Heart left ventricle (tissue), 16 donors: ENCODE measurements at regions not wholly inside any gene's neighbourhood (a gene's known extent, or its start where the extent isn't known, plus 50 kb on each side); places are given as distances from the start of the nearest gene placed in this dataset.

Source experiments
- ATAC-seq, 4 donors: fragments of 200-7000 bp; cut with Tn5 transposase; one replicate each; pipeline ENCODE4 v1.9.1; 2020 to 2022; ENCODE audit warnings: moderate library complexity in 4 of 4, mild to moderate bottlenecking in 3 of 4, moderate number of reproducible peaks in 1 of 4
- DNase-seq, 5 donors: peaks; one replicate each; pipeline ENCODE4 v3.0.0-alpha.2; 2020
- H3K27ac ChIP-seq, 12 donors: fragments of 200-600 bp; sonication (generic) in 4 of 12; one replicate each; pipeline versions ENCODE4 v1.5.0 to v1.8.0; 2016 to 2022; ENCODE audit warnings: mild to moderate bottlenecking in 2 of 12
- H3K27me3 ChIP-seq, 9 donors: fragments of 200-600 bp; sonication (generic) in 2 of 9; one replicate each; pipeline versions ENCODE4 v1.5.1 to v1.8.0; 2016 to 2022; ENCODE audit warnings: mild to moderate bottlenecking in 3 of 9
- H3K36me3 ChIP-seq, 9 donors: fragments of 200-600 bp; sonication (generic) in 2 of 9; one replicate each; pipeline versions ENCODE4 v1.5.0 to v1.8.0; 2018 to 2022; ENCODE audit warnings: mild to moderate bottlenecking in 2 of 9
- H3K4me1 ChIP-seq, 12 donors: fragments of 200-600 bp; sonication (generic) in 4 of 12; one replicate each; pipeline versions ENCODE4 v1.5.0 to v1.8.0; 2016 to 2022; ENCODE audit warnings: mild to moderate bottlenecking in 3 of 12
- H3K4me3 ChIP-seq, 12 donors: fragments of 200-600 bp; sonication (generic) in 4 of 12; one replicate each; pipeline versions ENCODE4 v1.5.0 to v1.8.0; 2017 to 2022; ENCODE audit warnings: mild to moderate bottlenecking in 9 of 12, moderate library complexity in 4 of 12
- H3K9me3 ChIP-seq, 12 donors: fragments of 200-600 bp; sonication (generic) in 4 of 12; one replicate each; pipeline versions ENCODE4 v1.5.0 to v1.8.0; 2016 to 2022; ENCODE audit warnings: mild to moderate bottlenecking in 1 of 12
- CTCF ChIP-seq, 12 donors: fragments of 200-600 bp; sonication (generic) in 4 of 12; IDR thresholded peaks; one replicate each; pipeline versions ENCODE4 v1.5.0 to v1.8.0; 2018 to 2022; ENCODE audit warnings: antibody characterized with exemption in 12 of 12, mild to moderate bottlenecking in 5 of 12
- POLR2A ChIP-seq, 2 donors: fragments of 450-650 bp; IDR thresholded peaks; one replicate each; pipeline ENCODE4 v1.6.1; 2017; ENCODE audit warnings: antibody characterized with exemption in 2 of 2, mild to moderate bottlenecking in 2 of 2, moderate library complexity in 2 of 2
- WGBS, 4 donors: extraction: QIAGEN DNeasy Blood & Tissue Kit in 2 of 4; methylation state at CpG; one replicate each; pipeline versions ENCODE4 v1.1.5 to v1.1.7; 2013 to 2018; 5-methylcytosine and 5-hydroxymethylcytosine counted together
- intact Hi-C, 10 donors: fragments of 100-400 bp; cut with DNase I; formaldehyde crosslinking; loops; one replicate each; pipeline versions ENCODE4 v1.11.1 to v1.14.2; 2022
- donor health status: ischemic (EF 13 %, LVEDD 7.1; RV severe dilation, severe dysfunction).
- donor health status: healthy with polysubstance abuse.
- donor health status: DM: no; HTN: yes; CAD: no.
- donor health status: DM: no; HTN: no; CAD: no.
- donor health status: ischemic (EF 25% LVEDD 6.9; RV normal size, moderate dysfunction).
- donor health status: ischemic (EF 25% LVEDD 5.7; RV mildly dilated, moderate dysfunction).
- donor health status: healthy.
- donor health status: DM: yes; HTN: yes; CAD: no.
- donor health status: ischemic (EF 35%, LVEDD 5.7; RV mildly dilated, moderate dysfunction).
- donor health status: nonischemic (EF 11% LVEDD 7.7; RV severe dilation, severe dysfunction).
- donor health status: DM: yes; HTN: yes; CAD: no.
- donor health status: PGD.
- donor health status: ischemic (EF 29% LVEDD 5.4; RV normal size, mild dysfunction).
- donor health status: nonischemic (EF 23%, LVEDD 6.1; RV moderate dilation, normal function).

GRCh38 chr13:19057588-19058340 is 123.9 kb downstream of the TUBA3C start:
- Histone ChIP-seq H3K9me3 (peaks cover 0 to 4% (median 0%) of the 10 kb centered on the region in 12 donors), H3K27ac (no peak overlapping the region), H3K27me3 (no peaks in the 10 kb centered on the region), H3K36me3 (no peaks in the 10 kb centered on the region), H3K4me1 (no peaks in the 10 kb centered on the region), H3K4me3 (no peak overlapping the region)
- intact Hi-C loops, result no loop called here
- TF ChIP-seq POLR2A (IDR thresholded peaks at IDR 0.05) (no peak), CTCF (IDR thresholded peaks at IDR 0.05) (no peak)
- ATAC-seq (no peak), DNase-seq (no peak)
- 74 to 86% (median 82%) methylated on average over 7 to 10 of the region's 10 CpGs for WGBS, 4 donors

DNA sequence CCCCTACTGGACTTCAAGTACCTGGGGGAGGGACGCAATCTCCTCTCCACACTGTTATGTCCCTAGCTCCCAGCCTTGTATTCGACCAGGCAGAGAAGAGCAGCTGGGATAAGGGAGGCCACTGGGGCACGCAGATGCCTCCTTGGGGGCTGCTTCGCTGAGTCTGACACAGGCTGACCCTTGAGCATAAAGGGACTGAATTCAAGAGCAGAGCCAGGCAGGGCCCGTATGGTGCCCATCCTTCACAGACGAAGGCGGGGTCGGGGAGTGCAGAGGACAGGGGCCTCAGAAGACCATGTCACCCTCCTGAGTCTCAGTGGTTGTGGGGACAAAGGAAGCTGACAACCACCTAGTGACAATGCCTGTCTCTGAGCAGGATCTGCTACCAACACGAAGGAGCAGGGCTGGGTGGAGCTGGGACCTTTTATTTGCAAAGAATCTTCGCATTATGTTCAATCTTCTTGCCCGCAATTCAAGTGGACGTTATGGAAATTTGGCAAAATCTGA is 124.6 kb downstream of the TUBA3C start:
- Histone ChIP-seq H3K27me3 (no peaks in the 10 kb centered on the region), H3K9me3 (peaks cover 0 to 4% (median 0%) of the 10 kb centered on the region in 12 donors), H3K4me3 (no peak overlapping the region), H3K36me3 (no peaks in the 10 kb centered on the region), H3K27ac (no peak overlapping the region), H3K4me1 (no peaks in the 10 kb centered on the region)
- intact Hi-C loops, result no loop called here
- DNase-seq, result no peak
- TF ChIP-seq POLR2A (IDR thresholded peaks at IDR 0.05), result no peak
- no peak for ATAC-seq
- 74 to 81% (median 78%) methylated on average over 12 of the region's 12 CpGs for WGBS, 4 donors

GRCh38 chr13:19056355-19056880 is 125.2 kb downstream of the TUBA3C start:
- 79 to 83% (median 83%) methylated on average over 15 to 17 of the region's 17 CpGs for WGBS, 4 donors
- Histone ChIP-seq H3K9me3 (peaks cover 0 to 4% (median 0%) of the 10 kb centered on the region in 12 donors), H3K36me3 (no peaks in the 10 kb centered on the region), H3K4me3 (no peak overlapping the region), H3K4me1 (no peaks in the 10 kb centered on the region), H3K27me3 (no peaks in the 10 kb centered on the region), H3K27ac (no peak overlapping the region)
- intact Hi-C loops, result no loop called here
- TF ChIP-seq CTCF (IDR thresholded peaks at IDR 0.05) (no peak), POLR2A (IDR thresholded peaks at IDR 0.05) (no peak)
- DNase-seq (no peak), ATAC-seq (no peak)

DNA sequence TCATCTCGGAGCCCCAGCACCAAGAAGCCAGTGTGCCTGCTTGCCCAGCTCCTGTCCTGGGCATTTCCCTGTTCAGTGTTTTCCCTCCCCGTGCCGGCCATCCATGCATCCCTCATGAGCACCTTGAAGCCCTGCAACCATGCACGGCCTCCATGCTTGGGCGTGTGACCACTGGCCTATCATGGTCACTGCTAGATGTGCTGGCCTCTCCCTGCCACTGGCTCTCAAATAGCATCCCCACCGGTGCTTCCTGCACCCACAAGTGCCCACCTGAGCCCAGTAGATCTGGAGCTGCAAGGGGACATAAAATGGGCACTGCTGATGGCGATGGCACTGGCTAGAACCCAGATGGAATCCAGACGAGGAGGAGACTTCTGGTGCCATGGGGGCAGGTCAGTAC is 126.0 kb downstream of the TUBA3C start:
- H3K9me3 ChIP-seq, result peaks cover 0 to 4% (median 0%) of the 10 kb centered on the region in 12 donors
- no peak for DNase-seq
- no peaks in the 10 kb centered on the region for H3K36me3 ChIP-seq
- no peaks in the 10 kb centered on the region for H3K27me3 ChIP-seq
- 69 to 72% (median 71%) methylated on average over 8 of the region's 8 CpGs for WGBS, 4 donors
- ATAC-seq, result no peak
- intact Hi-C loops, result no loop called here
- no peak overlapping the region for H3K4me3 ChIP-seq
- H3K27ac ChIP-seq, result no peak overlapping the region
- TF ChIP-seq POLR2A (IDR thresholded peaks at IDR 0.05) (no peak), CTCF (IDR thresholded peaks at IDR 0.05) (no peak)
- no peaks in the 10 kb centered on the region for H3K4me1 ChIP-seq
